HL-60 (cell line): ENCODE measurements at regions not wholly inside any gene's neighbourhood (a gene's known extent, or its start where the extent isn't known, plus 50 kb on each side); places are given as distances from the start of the nearest gene placed in this dataset.

Source experiments
- GABPA ChIP-seq: IDR thresholded peaks from 2 replicates; pipeline ENCODE4 v1.6.1; 2012; ENCODE audit warnings: low read depth
- POLR2AphosphoS5 ChIP-seq: IDR thresholded peaks from 2 replicates; pipeline ENCODE4 v1.6.1; 2012; ENCODE audit warnings: low read depth
- SPI1 ChIP-seq: IDR thresholded peaks from 2 replicates; pipeline ENCODE4 v1.6.1; 2012; ENCODE audit warnings: low read depth, mild to moderate bottlenecking, borderline replicate concordance
- TF ChIP-seq, protein P1 (sequence below): IDR thresholded peaks from one replicate; pipeline ENCODE4 v1.5.1; 2011; ENCODE audit warnings: low read length, control low read depth, inconsistent platforms; ENCODE audit not compliant: insufficient read depth
- TF ChIP-seq, protein P2 (sequence below): IDR thresholded peaks from 2 replicates; pipeline ENCODE4 v1.6.1; 2012; ENCODE audit warnings: low read depth; ENCODE audit not compliant: insufficient replicate concordance

DNA sequence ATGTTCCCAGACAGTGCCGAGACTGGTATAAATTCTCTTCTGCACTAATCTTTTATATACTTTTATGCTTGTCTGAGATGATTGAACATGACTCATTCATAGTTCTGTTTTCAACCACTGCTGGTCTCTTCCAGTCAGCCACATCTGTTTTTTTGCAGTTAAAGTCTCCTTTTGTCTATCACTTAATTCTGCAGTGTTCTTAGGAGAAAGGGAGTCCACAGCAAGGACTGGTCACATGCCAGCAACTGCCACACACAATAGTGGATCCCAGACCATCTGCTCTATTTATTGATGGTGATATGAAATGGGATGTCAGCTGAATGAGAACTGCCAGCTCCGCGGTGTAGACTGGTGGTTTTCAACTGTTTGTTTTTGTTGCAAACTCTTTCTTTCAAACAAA is 379.8 kb downstream of the MED13L start:
- TF ChIP-seq, protein P1, sequence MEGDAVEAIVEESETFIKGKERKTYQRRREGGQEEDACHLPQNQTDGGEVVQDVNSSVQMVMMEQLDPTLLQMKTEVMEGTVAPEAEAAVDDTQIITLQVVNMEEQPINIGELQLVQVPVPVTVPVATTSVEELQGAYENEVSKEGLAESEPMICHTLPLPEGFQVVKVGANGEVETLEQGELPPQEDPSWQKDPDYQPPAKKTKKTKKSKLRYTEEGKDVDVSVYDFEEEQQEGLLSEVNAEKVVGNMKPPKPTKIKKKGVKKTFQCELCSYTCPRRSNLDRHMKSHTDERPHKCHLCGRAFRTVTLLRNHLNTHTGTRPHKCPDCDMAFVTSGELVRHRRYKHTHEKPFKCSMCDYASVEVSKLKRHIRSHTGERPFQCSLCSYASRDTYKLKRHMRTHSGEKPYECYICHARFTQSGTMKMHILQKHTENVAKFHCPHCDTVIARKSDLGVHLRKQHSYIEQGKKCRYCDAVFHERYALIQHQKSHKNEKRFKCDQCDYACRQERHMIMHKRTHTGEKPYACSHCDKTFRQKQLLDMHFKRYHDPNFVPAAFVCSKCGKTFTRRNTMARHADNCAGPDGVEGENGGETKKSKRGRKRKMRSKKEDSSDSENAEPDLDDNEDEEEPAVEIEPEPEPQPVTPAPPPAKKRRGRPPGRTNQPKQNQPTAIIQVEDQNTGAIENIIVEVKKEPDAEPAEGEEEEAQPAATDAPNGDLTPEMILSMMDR = no peak
- TF ChIP-seq, protein P2, sequence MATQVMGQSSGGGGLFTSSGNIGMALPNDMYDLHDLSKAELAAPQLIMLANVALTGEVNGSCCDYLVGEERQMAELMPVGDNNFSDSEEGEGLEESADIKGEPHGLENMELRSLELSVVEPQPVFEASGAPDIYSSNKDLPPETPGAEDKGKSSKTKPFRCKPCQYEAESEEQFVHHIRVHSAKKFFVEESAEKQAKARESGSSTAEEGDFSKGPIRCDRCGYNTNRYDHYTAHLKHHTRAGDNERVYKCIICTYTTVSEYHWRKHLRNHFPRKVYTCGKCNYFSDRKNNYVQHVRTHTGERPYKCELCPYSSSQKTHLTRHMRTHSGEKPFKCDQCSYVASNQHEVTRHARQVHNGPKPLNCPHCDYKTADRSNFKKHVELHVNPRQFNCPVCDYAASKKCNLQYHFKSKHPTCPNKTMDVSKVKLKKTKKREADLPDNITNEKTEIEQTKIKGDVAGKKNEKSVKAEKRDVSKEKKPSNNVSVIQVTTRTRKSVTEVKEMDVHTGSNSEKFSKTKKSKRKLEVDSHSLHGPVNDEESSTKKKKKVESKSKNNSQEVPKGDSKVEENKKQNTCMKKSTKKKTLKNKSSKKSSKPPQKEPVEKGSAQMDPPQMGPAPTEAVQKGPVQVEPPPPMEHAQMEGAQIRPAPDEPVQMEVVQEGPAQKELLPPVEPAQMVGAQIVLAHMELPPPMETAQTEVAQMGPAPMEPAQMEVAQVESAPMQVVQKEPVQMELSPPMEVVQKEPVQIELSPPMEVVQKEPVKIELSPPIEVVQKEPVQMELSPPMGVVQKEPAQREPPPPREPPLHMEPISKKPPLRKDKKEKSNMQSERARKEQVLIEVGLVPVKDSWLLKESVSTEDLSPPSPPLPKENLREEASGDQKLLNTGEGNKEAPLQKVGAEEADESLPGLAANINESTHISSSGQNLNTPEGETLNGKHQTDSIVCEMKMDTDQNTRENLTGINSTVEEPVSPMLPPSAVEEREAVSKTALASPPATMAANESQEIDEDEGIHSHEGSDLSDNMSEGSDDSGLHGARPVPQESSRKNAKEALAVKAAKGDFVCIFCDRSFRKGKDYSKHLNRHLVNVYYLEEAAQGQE = no peak
- TF ChIP-seq POLR2AphosphoS5 = no peak
- TF ChIP-seq GABPA = no peak
- TF ChIP-seq SPI1 = no peak
